ENCODE measurements at regions not wholly inside any gene's neighbourhood (a gene's known extent, or its start where the extent isn't known, plus 50 kb on each side); places are given as distances from the start of the nearest gene placed in this dataset.

GRCh38 chr12:46904406-46905238 is 78.8 kb upstream of the SLC38A4 start:
- TF ChIP-seq MAX (IDR thresholded peaks at IDR 0.05) (no peak), CTCF (CRISPR knock-in tag; IDR thresholded peaks at IDR 0.05) (no peak), AKAP8 (CRISPR knock-in tag; IDR thresholded peaks at IDR 0.05) (no peak), CEBPZ (IDR thresholded peaks at IDR 0.05; ENCODE audit: low read length) (no peak), NFIC (IDR thresholded peaks at IDR 0.05; ENCODE audit: low read length) (no peak), TBX2 (CRISPR knock-in tag; IDR thresholded peaks at IDR 0.05; ENCODE audit: borderline replicate concordance) (no peak), ZNF367 (CRISPR knock-in tag; IDR thresholded peaks at IDR 0.05; ENCODE audit: borderline replicate concordance) (no peak), ZMYM4 (CRISPR knock-in tag; IDR thresholded peaks at IDR 0.05) (no peak)

Data from HepG2 (cell line).